GM23338 (cell line): ENCODE measurements at regions not wholly inside any gene's neighbourhood (a gene's known extent, or its start where the extent isn't known, plus 50 kb on each side); places are given as distances from the start of the nearest gene placed in this dataset.

Experiments used
- ATAC-seq: fragments of 200-7000 bp; cut with Tn5 transposase; 3 replicates; pipeline ENCODE4 v1.9.1; 2020
- DNase-seq: peaks from one replicate; pipeline ENCODE4 v3.0.0-alpha.2; 2015; ENCODE audit warnings: low spot score
- H2AFZ ChIP-seq: fragments of 200-600 bp; sonication (generic); 2 replicates; pipeline ENCODE4 v1.8.0; 2016; ENCODE audit warnings: antibody characterized with exemption, mild to moderate bottlenecking, moderate library complexity
- H3F3A ChIP-seq: fragments of 200-600 bp; sonication (generic); replicated peaks from 2 replicates; pipeline ENCODE4 v1.8.0; 2017; ENCODE audit warnings: antibody characterized with exemption, mixed run types, low read depth
- H3K27ac ChIP-seq: fragments of 200-600 bp; sonication (generic); 2 replicates; pipeline ENCODE4 v1.6.1; 2016; ENCODE audit warnings: low read depth
- H3K27me3 ChIP-seq: fragments of 200-600 bp; sonication (generic); 2 replicates; pipeline ENCODE4 v1.8.0; 2016; ENCODE audit warnings: mild to moderate bottlenecking, mixed run types, moderate library complexity; ENCODE audit not compliant: insufficient read depth
- H3K36me3 ChIP-seq: fragments of 200-600 bp; sonication (generic); 2 replicates; pipeline ENCODE4 v1.8.0; 2016; ENCODE audit warnings: mild to moderate bottlenecking; ENCODE audit not compliant: insufficient read depth
- H3K4me1 ChIP-seq: fragments of 200-600 bp; sonication (generic); 2 replicates; pipeline ENCODE4 v1.8.0; 2016; ENCODE audit warnings: mild to moderate bottlenecking, moderate library complexity; ENCODE audit not compliant: insufficient read depth
- H3K4me2 ChIP-seq: fragments of 200-600 bp; sonication (generic); 2 replicates; pipeline ENCODE4 v1.7.1; 2017; ENCODE audit warnings: mixed run types
- H3K4me3 ChIP-seq: fragments of 200-600 bp; sonication (generic); 2 replicates; pipeline ENCODE4 v1.6.1; 2016; ENCODE audit warnings: mixed run types
- H3K79me2 ChIP-seq: fragments of 200-600 bp; sonication (generic); replicated peaks from 2 replicates; pipeline ENCODE4 v1.8.0; 2017; ENCODE audit warnings: mild to moderate bottlenecking; ENCODE audit not compliant: insufficient read depth
- H3K9me2 ChIP-seq: fragments of 200-600 bp; sonication (generic); 2 replicates; pipeline ENCODE4 v1.8.0; 2017; ENCODE audit not compliant: insufficient read depth
- H4K20me1 ChIP-seq: fragments of 200-600 bp; sonication (generic); replicated peaks from 2 replicates; pipeline ENCODE4 v1.8.0; 2017; ENCODE audit warnings: mild to moderate bottlenecking; ENCODE audit not compliant: insufficient read depth
- H3K27ac Mint-ChIP-seq: 2 replicates; pipeline ENCODE4 v1.8.0; 2020; ENCODE audit warnings: inconsistent platforms, mild to moderate bottlenecking, moderate library complexity, mixed read lengths
- H3K27me3 Mint-ChIP-seq: 3 replicates; pipeline ENCODE4 v1.8.0; 2022; ENCODE audit warnings: low read depth, mild to moderate bottlenecking, moderate library complexity, mixed read lengths, inconsistent platforms; ENCODE audit not compliant: insufficient read depth, poor library complexity
- H3K36me3 Mint-ChIP-seq: 3 replicates; pipeline ENCODE4 v1.8.0; 2021; ENCODE audit warnings: low read depth, mild to moderate bottlenecking, inconsistent platforms, moderate library complexity, mixed read lengths
- H3K4me1 Mint-ChIP-seq: 3 replicates; pipeline ENCODE4 v1.8.0; 2020; ENCODE audit warnings: mild to moderate bottlenecking, inconsistent platforms, mixed read lengths
- H3K4me3 Mint-ChIP-seq: 3 replicates; pipeline ENCODE4 v1.8.0; 2021; ENCODE audit warnings: moderate library complexity, mild to moderate bottlenecking, inconsistent platforms, mixed read lengths
- H3K9me3 Mint-ChIP-seq: 3 replicates; pipeline ENCODE4 v1.8.0; 2020; ENCODE audit warnings: moderate library complexity, mild to moderate bottlenecking, inconsistent platforms, mixed read lengths
- CREB1 ChIP-seq: fragments of 250-450 bp; sonication (Bioruptor Pico); IDR thresholded peaks from 2 replicates; pipeline ENCODE4 v1.5.0; 2020; ENCODE audit warnings: low read depth, mild to moderate bottlenecking, moderate library complexity
- EZH2 ChIP-seq: fragments of 200-600 bp; sonication (generic); IDR thresholded peaks from one replicate; pipeline ENCODE4 v1.8.0; 2017; ENCODE audit warnings: antibody characterized with exemption, mild to moderate bottlenecking, low read depth; ENCODE audit not compliant: unreplicated experiment
- EZH2phosphoT487 ChIP-seq: fragments of 200-600 bp; sonication (generic); IDR thresholded peaks from one replicate; pipeline ENCODE4 v1.8.1; 2018; ENCODE audit warnings: antibody characterized with exemption; ENCODE audit not compliant: unreplicated experiment
- JUNB ChIP-seq: IDR thresholded peaks from one replicate; pipeline ENCODE4 v1.6.1; 2016; ENCODE audit warnings: antibody characterized with exemption; ENCODE audit not compliant: unreplicated experiment
- NANOG ChIP-seq: IDR thresholded peaks from 2 replicates; pipeline ENCODE4 v1.6.1; 2016; ENCODE audit warnings: antibody characterized with exemption, borderline replicate concordance
- POLR2AphosphoS5 ChIP-seq: IDR thresholded peaks from 2 replicates; pipeline ENCODE4 v1.6.1; 2016; ENCODE audit warnings: antibody characterized with exemption, low read depth
- REST ChIP-seq: IDR thresholded peaks from one replicate; pipeline ENCODE4 v1.6.1; 2018; ENCODE audit warnings: antibody characterized with exemption; ENCODE audit not compliant: unreplicated experiment
- STAT1 ChIP-seq: IDR thresholded peaks from one replicate; pipeline ENCODE4 v1.6.1; 2016; ENCODE audit warnings: antibody characterized with exemption; ENCODE audit not compliant: unreplicated experiment
- ZNF114 ChIP-seq: fragments of 250-450 bp; sonication (Bioruptor Pico); IDR thresholded peaks from 2 replicates; pipeline ENCODE4 v1.5.0; 2020; ENCODE audit warnings: mild to moderate bottlenecking, moderate library complexity
- ZNF331 ChIP-seq: fragments of 250-450 bp; sonication (Bioruptor Pico); IDR thresholded peaks from 2 replicates; pipeline ENCODE4 v1.5.0; 2020; ENCODE audit warnings: low read depth, mild to moderate bottlenecking, moderate library complexity
- ZNF462 ChIP-seq: fragments of 250-450 bp; sonication (Bioruptor Pico); IDR thresholded peaks from 2 replicates; pipeline ENCODE4 v1.5.0; 2020; ENCODE audit warnings: mild to moderate bottlenecking, moderate library complexity
- TF ChIP-seq, protein P1 (sequence below): IDR thresholded peaks from 2 replicates; pipeline ENCODE4 v1.6.1; 2016; ENCODE audit warnings: antibody characterized with exemption
- TF ChIP-seq, protein P2 (sequence below), 2 experiments: fragments of 200-600 bp in 1 of 2; sonication (generic) in 1 of 2; conservative IDR thresholded peaks; 2 replicates each; pipeline versions ENCODE4 v1.5.1 to v1.6.1; 2016 to 2017; ENCODE audit warnings: antibody characterized with exemption in 2 of 2, low read depth in 2 of 2, mild to moderate bottlenecking in 2 of 2, moderate library complexity in 1 of 2

- Mint-ChIP-seq H3K4me3 (no peak overlapping the region), H3K27me3 (no peaks in the 10 kb centered on the region), H3K27ac (0 out of 2 replicates have a peak overlapping the region, but pooled peaks have one; percentile 14), H3K36me3 (no peaks in the 10 kb centered on the region), H3K9me3 (no peaks in the 10 kb centered on the region), H3K4me1 (peaks cover 18% of the 10 kb centered on the region)
- no peak overlapping the region for H3K27ac ChIP-seq
- no peaks in the 10 kb centered on the region for H4K20me1 ChIP-seq
- H3F3A ChIP-seq, result no peaks in the 10 kb centered on the region
- H3K4me3 ChIP-seq, result no peak overlapping the region
- 0 out of 2 replicates have a peak overlapping the region, but pooled peaks have one; percentile 15 for H3K4me2 ChIP-seq
- H3K4me1 ChIP-seq, result peaks cover 22% of the 10 kb centered on the region
- H3K36me3 ChIP-seq, result no peaks in the 10 kb centered on the region
- H3K27me3 ChIP-seq, result no peaks in the 10 kb centered on the region
- ATAC-seq, result no peak
- H3K9me2 ChIP-seq, result peaks cover 5% of the 10 kb centered on the region; the same call in 1 of the 2 replicates
- H2AFZ ChIP-seq, result no peak overlapping the region
- H3K79me2 ChIP-seq, result no peaks in the 10 kb centered on the region
- TF ChIP-seq, protein P1, sequence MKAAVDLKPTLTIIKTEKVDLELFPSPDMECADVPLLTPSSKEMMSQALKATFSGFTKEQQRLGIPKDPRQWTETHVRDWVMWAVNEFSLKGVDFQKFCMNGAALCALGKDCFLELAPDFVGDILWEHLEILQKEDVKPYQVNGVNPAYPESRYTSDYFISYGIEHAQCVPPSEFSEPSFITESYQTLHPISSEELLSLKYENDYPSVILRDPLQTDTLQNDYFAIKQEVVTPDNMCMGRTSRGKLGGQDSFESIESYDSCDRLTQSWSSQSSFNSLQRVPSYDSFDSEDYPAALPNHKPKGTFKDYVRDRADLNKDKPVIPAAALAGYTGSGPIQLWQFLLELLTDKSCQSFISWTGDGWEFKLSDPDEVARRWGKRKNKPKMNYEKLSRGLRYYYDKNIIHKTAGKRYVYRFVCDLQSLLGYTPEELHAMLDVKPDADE, result no peak
- TF ChIP-seq ZNF114, result no peak
- no peak; the same call in 1 of the 2 replicates for TF ChIP-seq NANOG
- TF ChIP-seq ZNF331 (CRISPR knock-in tag), result no peak
- no peak for TF ChIP-seq EZH2phosphoT487
- no peak for TF ChIP-seq EZH2
- no peak for TF ChIP-seq REST
- no peak for TF ChIP-seq POLR2AphosphoS5
- TF ChIP-seq CREB1, result no peak
- TF ChIP-seq ZNF462 (CRISPR knock-in tag), result no peak
- no peak for TF ChIP-seq JUNB
- TF ChIP-seq, protein P2, sequence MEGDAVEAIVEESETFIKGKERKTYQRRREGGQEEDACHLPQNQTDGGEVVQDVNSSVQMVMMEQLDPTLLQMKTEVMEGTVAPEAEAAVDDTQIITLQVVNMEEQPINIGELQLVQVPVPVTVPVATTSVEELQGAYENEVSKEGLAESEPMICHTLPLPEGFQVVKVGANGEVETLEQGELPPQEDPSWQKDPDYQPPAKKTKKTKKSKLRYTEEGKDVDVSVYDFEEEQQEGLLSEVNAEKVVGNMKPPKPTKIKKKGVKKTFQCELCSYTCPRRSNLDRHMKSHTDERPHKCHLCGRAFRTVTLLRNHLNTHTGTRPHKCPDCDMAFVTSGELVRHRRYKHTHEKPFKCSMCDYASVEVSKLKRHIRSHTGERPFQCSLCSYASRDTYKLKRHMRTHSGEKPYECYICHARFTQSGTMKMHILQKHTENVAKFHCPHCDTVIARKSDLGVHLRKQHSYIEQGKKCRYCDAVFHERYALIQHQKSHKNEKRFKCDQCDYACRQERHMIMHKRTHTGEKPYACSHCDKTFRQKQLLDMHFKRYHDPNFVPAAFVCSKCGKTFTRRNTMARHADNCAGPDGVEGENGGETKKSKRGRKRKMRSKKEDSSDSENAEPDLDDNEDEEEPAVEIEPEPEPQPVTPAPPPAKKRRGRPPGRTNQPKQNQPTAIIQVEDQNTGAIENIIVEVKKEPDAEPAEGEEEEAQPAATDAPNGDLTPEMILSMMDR (conservative IDR thresholded peaks at IDR 0.05; ENCODE audit: low read depth in 2 of 2), result no peak
- TF ChIP-seq STAT1, result no peak
- DNase-seq, result peak; percentile 13
Observed at GRCh38 chr14:38790916-38791315, 312.1 kb downstream of the SEC23A start.
